Neuronal stem cell (in vitro differentiated cells): ENCODE measurements at regions not wholly inside any gene's neighbourhood (a gene's known extent, or its start where the extent isn't known, plus 50 kb on each side); places are given as distances from the start of the nearest gene placed in this dataset.

Source experiments
- DNase-seq: peaks from one replicate; pipeline ENCODE4 v3.0.0-alpha.2; 2013; ENCODE audit warnings: low spot score
- H2AFZ ChIP-seq: one replicate; pipeline ENCODE4 v1.6.1; 2013; ENCODE audit warnings: mild to moderate bottlenecking, low read length, inconsistent platforms
- H2AK5ac ChIP-seq: 2 replicates; pipeline ENCODE4 v1.6.1; 2013; ENCODE audit warnings: low read depth, mild to moderate bottlenecking, inconsistent platforms, low read length, moderate library complexity, mixed read lengths
- H2BK120ac ChIP-seq: 2 replicates; pipeline ENCODE4 v1.6.1; 2013; ENCODE audit warnings: low read depth, mild to moderate bottlenecking, inconsistent platforms, low read length, moderate library complexity, mixed read lengths
- H2BK12ac ChIP-seq: one replicate; pipeline ENCODE4 v1.6.1; 2013; ENCODE audit warnings: low read length, inconsistent platforms
- H2BK15ac ChIP-seq: 2 replicates; pipeline ENCODE4 v1.6.1; 2013; ENCODE audit warnings: mild to moderate bottlenecking, low read length, inconsistent platforms, mixed read lengths
- H2BK5ac ChIP-seq: one replicate; pipeline ENCODE4 v1.6.1; 2013; ENCODE audit warnings: inconsistent platforms, mild to moderate bottlenecking, low read length, moderate library complexity
- H3K14ac ChIP-seq: one replicate; pipeline ENCODE4 v1.6.1; 2013; ENCODE audit warnings: low read length, inconsistent platforms
- H3K18ac ChIP-seq: 2 replicates; pipeline ENCODE4 v1.6.1; 2013; ENCODE audit warnings: low read length, inconsistent platforms
- H3K23ac ChIP-seq: 2 replicates; pipeline ENCODE4 v1.6.1; 2013; ENCODE audit warnings: low read depth, mild to moderate bottlenecking, mixed read lengths, low read length, inconsistent platforms; ENCODE audit not compliant: poor library complexity
- H3K27ac ChIP-seq: replicated peaks from 3 replicates; pipeline ENCODE4 v1.5.1; 2013; ENCODE audit warnings: low read length, inconsistent platforms
- H3K27me3 ChIP-seq, 3 experiments: 2 replicates each; pipeline ENCODE4 v1.6.1; 2013; ENCODE audit warnings: low read length in 3 of 3, mild to moderate bottlenecking in 2 of 3, inconsistent platforms in 1 of 3, low read depth in 1 of 3, mixed read lengths in 1 of 3, moderate library complexity in 1 of 3; ENCODE audit not compliant: control insufficient read depth in 3 of 3, insufficient read depth in 3 of 3
- H3K36me3 ChIP-seq, 2 donors: replicated peaks in 1 of 2; 2 replicates each; pipeline ENCODE4 v1.6.1; 2013; ENCODE audit warnings: low read length in 2 of 2; ENCODE audit not compliant: control insufficient read depth in 2 of 2, insufficient read depth in 2 of 2
- H3K4ac ChIP-seq: 2 replicates; pipeline ENCODE4 v1.6.1; 2013; ENCODE audit warnings: inconsistent platforms, mild to moderate bottlenecking, low read length, moderate library complexity
- H3K4me1 ChIP-seq, 2 donors: 1 replicate in 1 of 2; 2 replicates in 1 of 2; pipeline ENCODE4 v1.6.1; 2013; ENCODE audit warnings: low read length in 2 of 2, low read depth in 1 of 2; ENCODE audit not compliant: control insufficient read depth in 2 of 2, insufficient read depth in 1 of 2
- H3K4me2 ChIP-seq: one replicate; pipeline ENCODE4 v1.6.1; 2013; ENCODE audit warnings: mild to moderate bottlenecking, low read length, inconsistent platforms; ENCODE audit not compliant: insufficient read depth, poor library complexity, severe bottlenecking
- H3K4me3 ChIP-seq, 2 donors: 2 replicates each; pipeline ENCODE4 v1.5.1; 2013; ENCODE audit warnings: low read length in 2 of 2, mild to moderate bottlenecking in 2 of 2, inconsistent platforms in 1 of 2, moderate library complexity in 1 of 2
- H3K79me1 ChIP-seq: one replicate; pipeline ENCODE4 v1.6.1; 2013; ENCODE audit warnings: low read depth, mild to moderate bottlenecking, inconsistent platforms, low read length, moderate library complexity
- H3K9ac ChIP-seq: one replicate; pipeline ENCODE4 v1.6.1; 2013; ENCODE audit warnings: mild to moderate bottlenecking, low read depth, low read length, inconsistent platforms; ENCODE audit not compliant: poor library complexity
- H3K9me3 ChIP-seq, 2 donors: replicated peaks in 1 of 2; 2 replicates each; pipeline versions ENCODE3 to v1.6.1; 2013; ENCODE audit warnings: low read length in 2 of 2, mild to moderate bottlenecking in 2 of 2, inconsistent platforms in 1 of 2, low read depth in 1 of 2, mixed read lengths in 1 of 2, moderate library complexity in 1 of 2; ENCODE audit not compliant: control insufficient read depth in 2 of 2, insufficient read depth in 1 of 2
- H4K8ac ChIP-seq: one replicate; pipeline ENCODE4 v1.6.1; 2013; ENCODE audit warnings: low read depth, mild to moderate bottlenecking, inconsistent platforms, low read length, moderate library complexity
- H4K91ac ChIP-seq: one replicate; pipeline ENCODE4 v1.6.1; 2013; ENCODE audit warnings: low read length, low read depth, mild to moderate bottlenecking, inconsistent platforms; ENCODE audit not compliant: poor library complexity
- WGBS, 2 donors: extraction: QIAGEN DNeasy Blood & Tissue Kit; methylation state at CpG; one replicate each; pipeline ENCODE4 v1.1.7; 2013; ENCODE audit warnings: missing lambda C conversion rate in 2 of 2, mixed read lengths in 1 of 2; ENCODE audit not compliant: insufficient read length in 2 of 2, insufficient replicate concordance in 1 of 2; ENCODE audit errors: extremely low coverage in 2 of 2; 5-methylcytosine and 5-hydroxymethylcytosine counted together

DNA sequence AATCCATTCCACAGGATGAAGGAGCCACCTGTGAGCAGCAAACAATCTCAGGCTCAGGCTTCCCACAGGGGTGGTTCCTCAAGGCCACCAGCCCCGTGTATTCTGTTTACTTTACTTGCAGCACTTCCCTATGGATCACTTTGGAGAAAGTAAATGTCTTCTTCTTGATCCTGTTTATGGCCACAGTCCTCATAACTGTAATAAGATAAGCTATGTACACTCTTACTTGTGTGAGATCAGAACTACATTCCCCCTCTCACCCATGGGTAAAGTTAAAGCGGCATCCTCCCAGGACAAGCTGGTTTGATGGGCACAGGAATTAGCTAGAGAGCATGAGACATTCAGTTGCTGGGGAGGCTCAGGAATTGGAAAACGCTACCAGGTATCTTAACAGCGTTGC, 86.1 kb downstream of the TMEM215 start:
- H2BK5ac ChIP-seq: no peak overlapping the region
- no peak for DNase-seq
- no CpG with 5 or more reads among the region's 4 CpGs for WGBS, 2 donors

GRCh38 chr9:32873131-32873530, 89.8 kb downstream of the TMEM215 start:
- no CpG with 5 or more reads among the region's 8 CpGs for WGBS, 2 donors
- no peak for DNase-seq
- H3K4me3 ChIP-seq: no peak overlapping the region

More for the DNA sequence above, 86.1 kb downstream of the TMEM215 start:
- H4K8ac ChIP-seq: no peak overlapping the region
- H4K91ac ChIP-seq: no peak overlapping the region
- no peak overlapping the region for H3K4ac ChIP-seq
- no peaks in the 10 kb centered on the region for H3K9me3 ChIP-seq
- H3K36me3 ChIP-seq: no peaks in the 10 kb centered on the region
- no peak overlapping the region for H2BK15ac ChIP-seq
- no peak overlapping the region for H2BK120ac ChIP-seq
- H3K14ac ChIP-seq: no peak overlapping the region
- H3K18ac ChIP-seq: no peak overlapping the region
- H3K4me1 ChIP-seq: no peaks in the 10 kb centered on the region
- H3K27ac ChIP-seq: no peak overlapping the region
- no peak overlapping the region for H3K4me2 ChIP-seq
- no peak overlapping the region for H2BK12ac ChIP-seq
- H2AFZ ChIP-seq: no peak overlapping the region
- H3K79me1 ChIP-seq: no peaks in the 10 kb centered on the region
- no peak overlapping the region for H3K9ac ChIP-seq
- no peak overlapping the region for H3K4me3 ChIP-seq
- H3K23ac ChIP-seq: no peak overlapping the region
- no peaks in the 10 kb centered on the region for H3K27me3 ChIP-seq
- H2AK5ac ChIP-seq: no peak overlapping the region

GRCh38 chr9:32873553-32873952, 90.2 kb downstream of the TMEM215 start:
- Histone ChIP-seq H3K18ac (no peak overlapping the region), H4K8ac (no peak overlapping the region), H3K36me3 (no peaks in the 10 kb centered on the region), H3K9ac (no peak overlapping the region), H3K4me1 (no peaks in the 10 kb centered on the region), H3K9me3 (no peaks in the 10 kb centered on the region), H4K91ac (no peak overlapping the region), H3K4me3 (no peak overlapping the region), H2AFZ (no peak overlapping the region), H2BK120ac (no peak overlapping the region), H2BK15ac (no peak overlapping the region), H2BK12ac (no peak overlapping the region), H3K27me3 (no peaks in the 10 kb centered on the region), H3K23ac (no peak overlapping the region), H3K27ac (no peak overlapping the region), H2BK5ac (no peak overlapping the region), H3K79me1 (no peaks in the 10 kb centered on the region), H3K4me2 (no peak overlapping the region), H3K14ac (no peak overlapping the region), H2AK5ac (no peak overlapping the region), H3K4ac (no peak overlapping the region)
- WGBS, 2 donors: no CpG with 5 or more reads among the region's 3 CpGs
- no peak for DNase-seq

More at GRCh38 chr9:32873131-32873530, 89.8 kb downstream of the TMEM215 start:
- Histone ChIP-seq H3K23ac (no peak overlapping the region), H3K27me3 (no peaks in the 10 kb centered on the region), H2BK5ac (no peak overlapping the region), H3K36me3 (no peaks in the 10 kb centered on the region), H2AFZ (no peak overlapping the region), H3K79me1 (no peaks in the 10 kb centered on the region), H3K4me2 (no peak overlapping the region), H3K9ac (no peak overlapping the region), H3K14ac (no peak overlapping the region), H3K4ac (no peak overlapping the region), H3K9me3 (no peaks in the 10 kb centered on the region), H2BK15ac (no peak overlapping the region), H2AK5ac (no peak overlapping the region), H3K27ac (no peak overlapping the region), H3K4me1 (no peaks in the 10 kb centered on the region), H2BK12ac (no peak overlapping the region), H2BK120ac (no peak overlapping the region), H4K8ac (no peak overlapping the region), H3K18ac (no peak overlapping the region), H4K91ac (no peak overlapping the region)

GRCh38 chr9:32875242-32875641, 91.9 kb downstream of the TMEM215 start:
- no peak overlapping the region for H4K8ac ChIP-seq
- H3K9ac ChIP-seq: no peak overlapping the region
- no peak overlapping the region for H3K4me3 ChIP-seq
- H3K79me1 ChIP-seq: no peaks in the 10 kb centered on the region
- no peaks in the 10 kb centered on the region for H3K27me3 ChIP-seq
- no peak overlapping the region for H3K4ac ChIP-seq
- H3K14ac ChIP-seq: no peak overlapping the region
- H2BK15ac ChIP-seq: no peak overlapping the region
- no peak overlapping the region for H3K18ac ChIP-seq
- H3K4me2 ChIP-seq: no peak overlapping the region
- H3K27ac ChIP-seq: no peak overlapping the region
- H2AK5ac ChIP-seq: no peak overlapping the region
- H3K23ac ChIP-seq: no peak overlapping the region
- H2BK5ac ChIP-seq: no peak overlapping the region
- no peak overlapping the region for H2BK12ac ChIP-seq
- H4K91ac ChIP-seq: no peak overlapping the region
- WGBS, 2 donors: no CpG with 5 or more reads among the region's 1 CpG
- H3K36me3 ChIP-seq: no peaks in the 10 kb centered on the region
- no peak overlapping the region for H2AFZ ChIP-seq
- no peak for DNase-seq
- no peak overlapping the region for H2BK120ac ChIP-seq
- H3K9me3 ChIP-seq: no peaks in the 10 kb centered on the region
- H3K4me1 ChIP-seq: no peaks in the 10 kb centered on the region
